ENCODE measurements at regions not wholly inside any gene's neighbourhood (a gene's known extent, or its start where the extent isn't known, plus 50 kb on each side); places are given as distances from the start of the nearest gene placed in this dataset.
"Not testable (repeated sequence)": the region's sequence is repeated elsewhere in the genome, so short reads cannot be mapped to it uniquely, and the experiment has no call there.

DNA sequence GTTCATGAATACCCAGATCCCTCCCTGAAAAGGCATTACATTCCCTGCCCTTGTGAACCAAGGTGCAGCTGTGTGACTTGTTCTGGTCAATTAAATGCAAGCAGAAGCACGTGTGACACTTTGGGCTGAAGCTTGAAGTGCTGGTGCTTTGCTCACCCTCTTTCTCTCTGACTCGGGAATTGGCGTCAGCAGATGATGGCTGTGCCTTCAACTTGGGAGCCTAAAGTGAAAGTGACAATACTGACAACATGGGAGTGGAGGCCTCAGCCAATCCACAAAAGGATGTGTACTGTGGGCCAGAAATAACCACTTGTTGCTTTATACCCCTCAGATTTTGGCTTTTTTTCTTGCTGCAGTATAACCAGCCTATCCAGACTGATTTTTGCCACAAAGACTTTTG, 148.3 kb upstream of the THY1 start:
- H2AFZ ChIP-seq (ENCODE audit: low read depth, low read length) = peak overlapping the region; percentile 11; the same call in 1 of the 2 replicates
- no peaks in the 10 kb centered on the region for H3K79me2 ChIP-seq (ENCODE audit: insufficient read depth, low read length)
- H3K4me1 ChIP-seq (ENCODE audit: insufficient read depth, low read length) = no peaks in the 10 kb centered on the region
- no peaks in the 10 kb centered on the region for H3K36me3 ChIP-seq (ENCODE audit: insufficient read depth, low read length)
- no peak overlapping the region for H3K9ac ChIP-seq (ENCODE audit: low read depth, low read length)
- H3K4me2 ChIP-seq (ENCODE audit: insufficient read depth, low read length) = no peak overlapping the region
- no peak overlapping the region for H3K4me3 ChIP-seq (ENCODE audit: low read depth in 1 of 2, low read length in 2 of 2)
- no peak overlapping the region for H3K27ac ChIP-seq (ENCODE audit: low read length)
- peak; percentile 60; the same call in 2 of the 3 replicates for ATAC-seq (ENCODE audit: insufficient read depth, low read depth)
- H3K27me3 ChIP-seq (ENCODE audit: insufficient read depth, low read length, poor library complexity) = peaks cover 3% of the 10 kb centered on the region
- no peaks in the 10 kb centered on the region for H3K9me3 ChIP-seq (ENCODE audit: insufficient read depth, low read length, severe bottlenecking)
- TF ChIP-seq EZH2 (IDR thresholded peaks at IDR 0.05; ENCODE audit: borderline replicate concordance, low read depth, low read length, severe bottlenecking) = no peak
- TF ChIP-seq, protein P1, sequence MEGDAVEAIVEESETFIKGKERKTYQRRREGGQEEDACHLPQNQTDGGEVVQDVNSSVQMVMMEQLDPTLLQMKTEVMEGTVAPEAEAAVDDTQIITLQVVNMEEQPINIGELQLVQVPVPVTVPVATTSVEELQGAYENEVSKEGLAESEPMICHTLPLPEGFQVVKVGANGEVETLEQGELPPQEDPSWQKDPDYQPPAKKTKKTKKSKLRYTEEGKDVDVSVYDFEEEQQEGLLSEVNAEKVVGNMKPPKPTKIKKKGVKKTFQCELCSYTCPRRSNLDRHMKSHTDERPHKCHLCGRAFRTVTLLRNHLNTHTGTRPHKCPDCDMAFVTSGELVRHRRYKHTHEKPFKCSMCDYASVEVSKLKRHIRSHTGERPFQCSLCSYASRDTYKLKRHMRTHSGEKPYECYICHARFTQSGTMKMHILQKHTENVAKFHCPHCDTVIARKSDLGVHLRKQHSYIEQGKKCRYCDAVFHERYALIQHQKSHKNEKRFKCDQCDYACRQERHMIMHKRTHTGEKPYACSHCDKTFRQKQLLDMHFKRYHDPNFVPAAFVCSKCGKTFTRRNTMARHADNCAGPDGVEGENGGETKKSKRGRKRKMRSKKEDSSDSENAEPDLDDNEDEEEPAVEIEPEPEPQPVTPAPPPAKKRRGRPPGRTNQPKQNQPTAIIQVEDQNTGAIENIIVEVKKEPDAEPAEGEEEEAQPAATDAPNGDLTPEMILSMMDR (IDR thresholded peaks at IDR 0.05; ENCODE audit: borderline replicate concordance, extremely low read depth, low read length, poor library complexity, severe bottlenecking) = no peak
- no peak for DNase-seq
- no peaks in the 10 kb centered on the region for H4K20me1 ChIP-seq (ENCODE audit: insufficient read depth, low read length)

DNA sequence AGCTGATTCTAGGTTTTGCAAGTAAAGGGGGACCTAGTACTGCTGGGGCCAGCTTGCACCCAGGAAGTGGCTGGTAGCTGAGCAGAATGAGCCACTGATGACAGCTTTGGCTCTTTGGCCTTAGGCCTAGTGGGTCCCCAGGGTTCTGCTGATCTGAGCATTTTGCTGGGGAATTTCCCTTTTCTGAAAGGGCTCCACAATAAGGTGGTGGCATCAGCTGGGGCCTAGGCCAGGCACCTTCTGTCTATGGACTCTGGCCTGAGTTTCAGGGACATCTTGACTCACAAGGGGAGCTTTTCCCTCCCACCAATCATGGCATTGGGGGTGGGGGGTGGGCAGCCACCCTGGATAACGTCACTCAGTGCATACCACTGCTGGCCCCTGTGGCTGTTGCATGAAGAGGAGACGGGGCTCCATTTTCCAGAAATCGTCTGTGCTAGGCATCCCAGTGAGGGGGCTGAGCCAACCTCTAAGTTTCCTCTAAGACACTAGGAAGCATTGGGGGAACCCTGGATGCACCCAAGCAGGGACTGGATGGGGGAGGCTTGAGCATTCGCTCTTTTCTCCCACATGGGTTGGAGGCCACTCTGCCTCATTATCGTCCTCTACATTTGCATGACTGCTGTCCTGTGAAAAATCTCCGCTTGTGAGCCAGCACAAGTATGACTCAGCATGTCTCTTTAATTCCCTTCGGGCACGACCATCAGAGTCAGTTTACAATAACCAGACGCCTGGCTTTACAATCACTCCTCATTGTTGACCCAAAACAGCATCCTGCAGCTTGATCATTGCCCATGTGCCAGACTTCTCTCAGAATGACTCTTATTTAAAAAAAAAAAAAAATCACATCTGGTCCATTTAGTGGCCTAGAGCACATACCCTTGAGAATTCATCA, 145.0 kb upstream of the THY1 start:
- ATAC-seq (ENCODE audit: insufficient read depth, low read depth) = no peak
- no peak for DNase-seq
- H3K27ac ChIP-seq (ENCODE audit: low read length) = no peak overlapping the region

DNA sequence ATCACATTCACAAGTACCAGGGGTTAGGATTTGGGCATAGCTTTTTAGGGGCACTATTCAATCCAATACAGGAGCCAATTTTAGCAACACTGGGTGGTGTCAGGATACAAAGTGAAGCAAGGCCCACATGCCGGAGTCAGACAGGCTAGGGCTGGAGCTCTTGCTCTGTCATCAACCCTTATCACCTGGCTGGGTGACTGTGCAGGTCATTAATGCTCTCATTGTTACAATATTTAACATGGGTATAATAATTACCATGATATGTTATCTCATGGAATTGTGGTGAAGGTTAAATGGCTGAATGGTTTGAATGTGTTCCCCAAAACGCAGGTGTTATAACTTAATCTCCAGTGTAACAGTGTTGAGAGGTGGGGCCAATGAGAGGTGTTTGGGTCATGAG, 143.3 kb upstream of the THY1 start:
- no peak for ATAC-seq (ENCODE audit: insufficient read depth, low read depth)
- H3K4me2 ChIP-seq (ENCODE audit: insufficient read depth, low read length) = no peak overlapping the region
- H4K20me1 ChIP-seq (ENCODE audit: insufficient read depth, low read length) = no peaks in the 10 kb centered on the region
- H3K79me2 ChIP-seq (ENCODE audit: insufficient read depth, low read length) = no peaks in the 10 kb centered on the region
- no peak overlapping the region for H3K9ac ChIP-seq (ENCODE audit: low read depth, low read length)
- no peak overlapping the region for H3K4me3 ChIP-seq (ENCODE audit: low read depth in 1 of 2, low read length in 2 of 2)
- H3K27me3 ChIP-seq (ENCODE audit: insufficient read depth, low read length, poor library complexity) = no peaks in the 10 kb centered on the region
- H3K36me3 ChIP-seq (ENCODE audit: insufficient read depth, low read length) = no peaks in the 10 kb centered on the region
- DNase-seq = no peak
- no peak overlapping the region for H2AFZ ChIP-seq (ENCODE audit: low read depth, low read length)
- no peak overlapping the region for H3K27ac ChIP-seq (ENCODE audit: low read length)
- no peaks in the 10 kb centered on the region for H3K4me1 ChIP-seq (ENCODE audit: insufficient read depth, low read length)
- TF ChIP-seq EZH2 (IDR thresholded peaks at IDR 0.05; ENCODE audit: borderline replicate concordance, low read depth, low read length, severe bottlenecking) = no peak
- TF ChIP-seq, protein P1 (IDR thresholded peaks at IDR 0.05; ENCODE audit: borderline replicate concordance, extremely low read depth, low read length, poor library complexity, severe bottlenecking) = no peak
- no peaks in the 10 kb centered on the region for H3K9me3 ChIP-seq (ENCODE audit: insufficient read depth, low read length, severe bottlenecking)

More for the DNA sequence above, 145.0 kb upstream of the THY1 start:
- no peak overlapping the region for H3K4me2 ChIP-seq (ENCODE audit: insufficient read depth, low read length)
- H2AFZ ChIP-seq (ENCODE audit: low read depth, low read length) = no peak overlapping the region
- H3K36me3 ChIP-seq (ENCODE audit: insufficient read depth, low read length) = no peaks in the 10 kb centered on the region
- H3K4me3 ChIP-seq (ENCODE audit: low read depth in 1 of 2, low read length in 2 of 2) = no peak overlapping the region
- H3K4me1 ChIP-seq (ENCODE audit: insufficient read depth, low read length) = no peaks in the 10 kb centered on the region
- H3K27me3 ChIP-seq (ENCODE audit: insufficient read depth, low read length, poor library complexity) = no peaks in the 10 kb centered on the region
- TF ChIP-seq EZH2 (IDR thresholded peaks at IDR 0.05; ENCODE audit: borderline replicate concordance, low read depth, low read length, severe bottlenecking) = no peak
- TF ChIP-seq, protein P1 (IDR thresholded peaks at IDR 0.05; ENCODE audit: borderline replicate concordance, extremely low read depth, low read length, poor library complexity, severe bottlenecking) = no peak
- no peak overlapping the region for H3K9ac ChIP-seq (ENCODE audit: low read depth, low read length)
- H3K9me3 ChIP-seq (ENCODE audit: insufficient read depth, low read length, severe bottlenecking) = no peaks in the 10 kb centered on the region
- no peaks in the 10 kb centered on the region for H3K79me2 ChIP-seq (ENCODE audit: insufficient read depth, low read length)
- no peaks in the 10 kb centered on the region for H4K20me1 ChIP-seq (ENCODE audit: insufficient read depth, low read length)

DNA sequence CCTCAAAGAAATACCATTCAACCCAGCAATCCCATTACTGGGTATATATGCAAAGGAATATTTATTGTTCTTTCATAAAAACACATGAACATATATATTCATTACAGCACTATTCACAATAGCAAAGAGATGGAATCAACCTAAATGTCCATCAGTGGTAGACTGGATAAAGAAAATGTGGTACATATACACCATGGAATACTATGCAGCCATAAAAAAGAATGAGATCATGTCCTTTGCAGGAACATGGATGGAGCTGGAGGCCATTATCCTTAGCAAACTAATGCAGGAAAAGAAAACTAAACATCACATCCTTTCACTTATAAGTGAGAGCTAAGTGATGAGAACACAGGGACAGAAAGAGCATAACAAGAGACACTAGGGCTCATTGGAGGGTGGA, 142.7 kb upstream of the THY1 start:
- not testable (repeated sequence) for H3K9me3 ChIP-seq (ENCODE audit: insufficient read depth, low read length, severe bottlenecking); ATAC-seq (ENCODE audit: insufficient read depth, low read depth); H3K36me3 ChIP-seq (ENCODE audit: insufficient read depth, low read length); H3K4me2 ChIP-seq (ENCODE audit: insufficient read depth, low read length); H2AFZ ChIP-seq (ENCODE audit: low read depth, low read length); H3K4me3 ChIP-seq (ENCODE audit: low read depth in 1 of 2, low read length in 2 of 2); H4K20me1 ChIP-seq (ENCODE audit: insufficient read depth, low read length); H3K27ac ChIP-seq (ENCODE audit: low read length); DNase-seq; H3K79me2 ChIP-seq (ENCODE audit: insufficient read depth, low read length); H3K9ac ChIP-seq (ENCODE audit: low read depth, low read length); H3K27me3 ChIP-seq (ENCODE audit: insufficient read depth, low read length, poor library complexity); H3K4me1 ChIP-seq (ENCODE audit: insufficient read depth, low read length)
